ENCODE measurements at regions not wholly inside any gene's neighbourhood (a gene's known extent, or its start where the extent isn't known, plus 50 kb on each side); places are given as distances from the start of the nearest gene placed in this dataset.
"Not testable (repeated sequence)": the region's sequence is repeated elsewhere in the genome, so short reads cannot be mapped to it uniquely, and the experiment has no call there.

DNA sequence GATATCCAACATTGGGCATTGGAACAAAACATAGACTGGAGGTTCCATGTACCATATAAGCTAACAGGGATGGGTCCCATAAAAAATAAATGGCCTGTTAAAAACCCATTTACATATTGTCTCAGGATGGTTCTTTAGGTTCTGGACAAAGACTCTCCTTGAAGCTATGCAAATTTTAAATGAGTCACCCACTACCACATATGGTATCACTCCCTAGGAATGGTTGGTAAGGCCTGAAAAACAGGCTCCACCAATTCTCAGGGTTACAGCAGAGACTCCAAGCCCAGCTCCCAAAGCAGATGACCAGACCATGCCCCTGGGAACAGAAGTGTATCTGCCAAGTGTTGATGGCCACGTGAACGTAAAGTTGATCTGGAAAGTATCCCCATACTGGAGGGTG is 190.7 kb upstream of the SPHKAP start:
- Mint-ChIP-seq H3K36me3 (no peaks in the 10 kb centered on the region), H3K27me3 (ENCODE audit: low read depth) (peaks cover 4% of the 10 kb centered on the region), H3K9me3 (no peaks in the 10 kb centered on the region), H3K4me1 (no peaks in the 10 kb centered on the region), H3K4me3 (no peak overlapping the region), H3K27ac (no peak overlapping the region)
- TF ChIP-seq, protein P1, sequence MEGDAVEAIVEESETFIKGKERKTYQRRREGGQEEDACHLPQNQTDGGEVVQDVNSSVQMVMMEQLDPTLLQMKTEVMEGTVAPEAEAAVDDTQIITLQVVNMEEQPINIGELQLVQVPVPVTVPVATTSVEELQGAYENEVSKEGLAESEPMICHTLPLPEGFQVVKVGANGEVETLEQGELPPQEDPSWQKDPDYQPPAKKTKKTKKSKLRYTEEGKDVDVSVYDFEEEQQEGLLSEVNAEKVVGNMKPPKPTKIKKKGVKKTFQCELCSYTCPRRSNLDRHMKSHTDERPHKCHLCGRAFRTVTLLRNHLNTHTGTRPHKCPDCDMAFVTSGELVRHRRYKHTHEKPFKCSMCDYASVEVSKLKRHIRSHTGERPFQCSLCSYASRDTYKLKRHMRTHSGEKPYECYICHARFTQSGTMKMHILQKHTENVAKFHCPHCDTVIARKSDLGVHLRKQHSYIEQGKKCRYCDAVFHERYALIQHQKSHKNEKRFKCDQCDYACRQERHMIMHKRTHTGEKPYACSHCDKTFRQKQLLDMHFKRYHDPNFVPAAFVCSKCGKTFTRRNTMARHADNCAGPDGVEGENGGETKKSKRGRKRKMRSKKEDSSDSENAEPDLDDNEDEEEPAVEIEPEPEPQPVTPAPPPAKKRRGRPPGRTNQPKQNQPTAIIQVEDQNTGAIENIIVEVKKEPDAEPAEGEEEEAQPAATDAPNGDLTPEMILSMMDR (IDR thresholded peaks at IDR 0.05; ENCODE audit: unreplicated experiment), result no peak
- DNase-seq (ENCODE audit: low spot score in 2 of 2, unreplicated experiment in 2 of 2), result no peak

DNA sequence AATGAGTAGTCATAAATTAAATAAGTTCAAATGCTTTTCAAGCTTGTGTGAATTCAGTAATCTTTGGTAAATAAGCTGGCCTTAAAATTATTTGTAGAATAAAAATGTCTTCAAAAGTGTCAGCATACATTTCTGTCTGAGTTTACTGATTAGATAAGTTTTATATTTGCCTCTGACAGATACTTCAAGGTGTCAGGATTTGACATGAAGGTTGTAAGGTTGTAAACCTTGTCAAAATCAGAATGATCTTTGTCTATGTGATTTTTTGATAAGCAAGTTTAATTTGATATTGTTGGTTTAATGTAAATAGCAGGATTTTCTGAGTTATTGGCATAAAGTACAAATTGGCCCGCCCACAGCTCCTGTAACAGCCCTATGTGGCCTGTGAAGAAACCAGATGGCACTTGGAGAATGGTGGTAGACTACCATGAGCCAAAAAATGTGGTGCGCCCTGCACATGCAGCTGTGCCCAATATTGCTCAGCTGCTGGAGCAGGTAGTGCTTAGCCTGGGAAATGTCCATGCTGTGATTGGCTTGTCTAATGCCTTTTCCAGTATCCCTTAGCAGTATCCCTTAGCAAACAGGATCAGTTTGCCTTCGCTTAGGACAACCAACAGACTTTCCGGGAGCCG is 188.0 kb upstream of the SPHKAP start:
- Mint-ChIP-seq H3K27ac (no peak overlapping the region), H3K36me3 (no peaks in the 10 kb centered on the region), H3K27me3 (ENCODE audit: low read depth) (no peaks in the 10 kb centered on the region), H3K4me3 (no peak overlapping the region), H3K4me1 (no peaks in the 10 kb centered on the region), H3K9me3 (no peaks in the 10 kb centered on the region)
- TF ChIP-seq, protein P1 (IDR thresholded peaks at IDR 0.05; ENCODE audit: unreplicated experiment), result no peak
- no peak for DNase-seq (ENCODE audit: low spot score in 2 of 2, unreplicated experiment in 2 of 2)

DNA sequence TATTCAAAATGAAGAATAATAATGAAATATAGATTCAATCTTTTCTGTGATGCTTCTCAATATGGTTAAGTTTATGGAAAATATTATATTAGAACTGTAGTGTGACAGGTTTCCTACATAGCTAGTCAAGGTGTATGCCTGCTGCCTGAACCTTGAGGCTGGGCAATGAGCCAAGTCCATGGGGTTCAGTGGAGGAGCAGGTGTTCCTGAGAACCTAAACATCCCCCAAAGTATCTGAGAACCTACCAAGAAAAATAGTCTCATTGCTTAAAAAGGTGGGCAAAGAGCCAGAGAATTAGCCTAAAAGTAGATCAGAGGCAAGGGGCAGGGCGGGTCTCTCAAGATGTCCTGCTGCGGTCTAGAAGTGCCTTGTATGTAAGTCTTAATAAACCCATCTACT is 185.9 kb upstream of the SPHKAP start:
- no peak for DNase-seq (ENCODE audit: low spot score in 2 of 2, unreplicated experiment in 2 of 2)
- no peaks in the 10 kb centered on the region for H3K36me3 Mint-ChIP-seq

DNA sequence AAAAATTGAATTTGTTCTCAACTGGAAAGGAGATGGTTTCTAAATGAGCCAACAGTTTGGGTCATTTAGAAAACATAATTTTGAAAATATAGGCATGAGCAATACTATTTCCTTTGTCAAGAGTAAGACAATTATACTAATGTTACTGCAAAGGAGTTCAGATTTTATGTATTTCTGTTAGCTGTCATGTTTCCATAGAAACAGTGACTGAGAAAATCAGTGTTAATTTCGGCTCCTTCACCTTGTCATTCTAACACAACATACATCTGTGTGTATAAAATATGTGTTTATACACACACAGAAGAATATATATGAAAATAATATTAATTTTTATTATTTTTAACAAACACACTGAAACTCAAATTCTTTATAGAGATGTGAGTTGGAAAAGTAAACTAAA is 178.0 kb upstream of the SPHKAP start:
- TF ChIP-seq, protein P1 (IDR thresholded peaks at IDR 0.05; ENCODE audit: unreplicated experiment), result no peak
- Mint-ChIP-seq H3K36me3 (no peaks in the 10 kb centered on the region), H3K9me3 (no peaks in the 10 kb centered on the region), H3K4me1 (no peaks in the 10 kb centered on the region), H3K27me3 (ENCODE audit: low read depth) (peaks cover 5% of the 10 kb centered on the region), H3K4me3 (no peak overlapping the region), H3K27ac (no peak overlapping the region)
- DNase-seq (ENCODE audit: low spot score in 2 of 2, unreplicated experiment in 2 of 2), result no peak

More for the DNA sequence above, 185.9 kb upstream of the SPHKAP start:
- no peak overlapping the region for H3K4me3 Mint-ChIP-seq
- H3K9me3 Mint-ChIP-seq, result no peaks in the 10 kb centered on the region
- no peaks in the 10 kb centered on the region for H3K27me3 Mint-ChIP-seq (ENCODE audit: low read depth)
- TF ChIP-seq, protein P1 (IDR thresholded peaks at IDR 0.05; ENCODE audit: unreplicated experiment), result no peak
- H3K4me1 Mint-ChIP-seq, result no peaks in the 10 kb centered on the region
- no peak overlapping the region for H3K27ac Mint-ChIP-seq

DNA sequence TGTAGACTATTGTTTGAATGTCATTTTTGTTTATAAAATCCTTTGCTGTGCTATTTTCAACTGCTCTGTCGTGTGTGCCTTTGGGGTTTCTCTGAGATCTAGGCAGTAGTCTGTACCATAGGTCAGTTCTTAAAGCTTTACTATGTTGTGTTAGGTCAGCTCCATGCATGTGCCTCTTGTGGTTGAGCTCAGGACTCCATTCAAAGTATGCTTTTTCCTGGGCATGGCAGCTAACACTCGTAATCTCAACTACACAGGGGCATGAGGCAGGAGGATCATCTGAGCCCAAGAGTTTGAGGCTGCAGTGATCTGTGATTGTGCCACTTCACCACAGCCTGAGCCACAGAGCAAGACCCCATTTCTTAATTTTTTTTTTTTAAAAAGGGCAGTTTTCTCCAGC is 174.4 kb upstream of the SPHKAP start:
- no peaks in the 10 kb centered on the region for H3K9me3 Mint-ChIP-seq
- DNase-seq (ENCODE audit: low spot score in 2 of 2, unreplicated experiment in 2 of 2), result no peak
- H3K36me3 Mint-ChIP-seq, result no peaks in the 10 kb centered on the region
- peaks cover 7% of the 10 kb centered on the region for H3K27me3 Mint-ChIP-seq (ENCODE audit: low read depth)
- H3K27ac Mint-ChIP-seq, result no peak overlapping the region
- TF ChIP-seq, protein P1 (IDR thresholded peaks at IDR 0.05; ENCODE audit: unreplicated experiment), result no peak
- no peaks in the 10 kb centered on the region for H3K4me1 Mint-ChIP-seq
- no peak overlapping the region for H3K4me3 Mint-ChIP-seq

DNA sequence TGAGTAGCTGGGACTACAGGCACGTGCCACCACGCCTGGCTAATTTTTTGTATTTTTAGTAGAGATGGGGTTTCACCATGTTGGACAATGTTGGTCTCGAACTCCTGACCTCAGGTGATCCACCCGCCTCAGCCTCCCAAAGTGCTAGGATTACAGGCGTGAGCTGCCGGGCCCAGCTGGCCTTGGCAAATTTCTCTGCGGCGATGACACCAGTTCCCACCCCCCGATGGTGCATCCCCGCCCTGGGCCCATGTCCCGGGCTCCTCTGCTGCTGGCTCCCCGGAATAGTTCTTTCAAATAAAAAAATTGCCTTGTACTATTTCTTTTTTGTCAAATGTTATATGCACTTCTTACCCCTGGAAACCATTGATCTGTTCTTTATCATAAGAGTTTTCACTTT is 171.5 kb upstream of the SPHKAP start:
- H3K9me3 Mint-ChIP-seq; H3K36me3 Mint-ChIP-seq; H3K27ac Mint-ChIP-seq; H3K4me1 Mint-ChIP-seq; DNase-seq (ENCODE audit: low spot score in 2 of 2, unreplicated experiment in 2 of 2); H3K4me3 Mint-ChIP-seq: not testable (repeated sequence)
- peaks cover 18% of the 10 kb centered on the region for H3K27me3 Mint-ChIP-seq (ENCODE audit: low read depth)

Measured in mesothelial cell of epicardium (in vitro differentiated cells).